MM.1S (cell line): ENCODE measurements at regions not wholly inside any gene's neighbourhood (a gene's known extent, or its start where the extent isn't known, plus 50 kb on each side); places are given as distances from the start of the nearest gene placed in this dataset.

Source experiments
- EZH2phosphoT487 ChIP-seq: fragments of 300-600 bp; sonication (generic); IDR thresholded peaks from 2 replicates; pipeline ENCODE4 v1.6.1; 2018; ENCODE audit warnings: antibody characterized with exemption, low read length
- TF ChIP-seq, protein P1 (sequence below): fragments of 300-600 bp; sonication (generic); IDR thresholded peaks from 2 replicates; pipeline ENCODE4 v1.5.1; 2016; ENCODE audit warnings: antibody characterized with exemption, low read length, mixed read lengths

GRCh38 chr1:244339073-244339692 is 112.5 kb downstream of the ADSS2 start:
- no peak for TF ChIP-seq EZH2phosphoT487
- TF ChIP-seq, protein P1, sequence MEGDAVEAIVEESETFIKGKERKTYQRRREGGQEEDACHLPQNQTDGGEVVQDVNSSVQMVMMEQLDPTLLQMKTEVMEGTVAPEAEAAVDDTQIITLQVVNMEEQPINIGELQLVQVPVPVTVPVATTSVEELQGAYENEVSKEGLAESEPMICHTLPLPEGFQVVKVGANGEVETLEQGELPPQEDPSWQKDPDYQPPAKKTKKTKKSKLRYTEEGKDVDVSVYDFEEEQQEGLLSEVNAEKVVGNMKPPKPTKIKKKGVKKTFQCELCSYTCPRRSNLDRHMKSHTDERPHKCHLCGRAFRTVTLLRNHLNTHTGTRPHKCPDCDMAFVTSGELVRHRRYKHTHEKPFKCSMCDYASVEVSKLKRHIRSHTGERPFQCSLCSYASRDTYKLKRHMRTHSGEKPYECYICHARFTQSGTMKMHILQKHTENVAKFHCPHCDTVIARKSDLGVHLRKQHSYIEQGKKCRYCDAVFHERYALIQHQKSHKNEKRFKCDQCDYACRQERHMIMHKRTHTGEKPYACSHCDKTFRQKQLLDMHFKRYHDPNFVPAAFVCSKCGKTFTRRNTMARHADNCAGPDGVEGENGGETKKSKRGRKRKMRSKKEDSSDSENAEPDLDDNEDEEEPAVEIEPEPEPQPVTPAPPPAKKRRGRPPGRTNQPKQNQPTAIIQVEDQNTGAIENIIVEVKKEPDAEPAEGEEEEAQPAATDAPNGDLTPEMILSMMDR, result no peak
